Endothelial cell (in vitro differentiated cells): ENCODE measurements at regions not wholly inside any gene's neighbourhood (a gene's known extent, or its start where the extent isn't known, plus 50 kb on each side); places are given as distances from the start of the nearest gene placed in this dataset.

Experiments used
- DNase-seq: peaks from one replicate; pipeline ENCODE4 v3.0.0; 2021; ENCODE audit warnings: low spot score
- H3K27ac Mint-ChIP-seq: one replicate; pipeline ENCODE4 v1.8.0; 2021; ENCODE audit warnings: mixed read lengths, inconsistent platforms; ENCODE audit not compliant: unreplicated experiment
- H3K27me3 Mint-ChIP-seq: one replicate; pipeline ENCODE4 v1.8.0; 2021; ENCODE audit warnings: mild to moderate bottlenecking, moderate library complexity, mixed read lengths, inconsistent platforms; ENCODE audit not compliant: unreplicated experiment
- H3K36me3 Mint-ChIP-seq: one replicate; pipeline ENCODE4 v1.8.0; 2021; ENCODE audit warnings: mild to moderate bottlenecking, low read depth, mixed read lengths, inconsistent platforms; ENCODE audit not compliant: unreplicated experiment
- H3K4me1 Mint-ChIP-seq: one replicate; pipeline ENCODE4 v1.8.0; 2021; ENCODE audit warnings: mild to moderate bottlenecking, mixed read lengths, inconsistent platforms; ENCODE audit not compliant: unreplicated experiment
- H3K4me3 Mint-ChIP-seq: one replicate; pipeline ENCODE4 v1.8.0; 2021; ENCODE audit warnings: mild to moderate bottlenecking, mixed read lengths, inconsistent platforms; ENCODE audit not compliant: unreplicated experiment
- H3K9me3 Mint-ChIP-seq: one replicate; pipeline ENCODE4 v1.8.0; 2021; ENCODE audit warnings: mixed read lengths, inconsistent platforms; ENCODE audit not compliant: unreplicated experiment
- TF ChIP-seq, protein P1 (sequence below): fragments of 200-600 bp; sonication (generic); IDR thresholded peaks from one replicate; pipeline ENCODE4 v1.5.0; 2021; ENCODE audit warnings: antibody characterized with exemption; ENCODE audit not compliant: unreplicated experiment

DNA sequence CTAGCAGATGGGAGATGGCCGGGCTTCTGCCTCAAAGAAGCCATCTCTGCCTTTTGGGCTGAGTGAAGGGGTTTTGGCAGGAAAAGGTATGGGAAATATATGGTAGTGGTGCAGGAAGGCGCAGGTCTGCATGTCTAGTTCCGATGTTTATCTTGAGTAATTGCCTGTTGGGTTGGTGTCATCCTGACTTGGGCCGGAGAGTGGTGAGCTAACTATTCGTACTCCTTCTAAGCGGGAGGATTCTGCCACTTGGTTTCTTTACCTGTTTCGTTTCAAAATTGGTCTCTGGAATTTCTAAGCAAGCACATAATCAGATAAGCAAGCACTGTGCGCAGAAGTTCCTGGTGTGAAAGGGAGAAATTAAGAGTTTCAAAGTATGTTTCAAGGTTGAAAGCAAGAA, 229.6 kb downstream of the SAMD5 start:
- no peaks in the 10 kb centered on the region for H3K36me3 Mint-ChIP-seq
- H3K4me1 Mint-ChIP-seq, result no peaks in the 10 kb centered on the region
- H3K9me3 Mint-ChIP-seq, result no peaks in the 10 kb centered on the region
- TF ChIP-seq, protein P1, sequence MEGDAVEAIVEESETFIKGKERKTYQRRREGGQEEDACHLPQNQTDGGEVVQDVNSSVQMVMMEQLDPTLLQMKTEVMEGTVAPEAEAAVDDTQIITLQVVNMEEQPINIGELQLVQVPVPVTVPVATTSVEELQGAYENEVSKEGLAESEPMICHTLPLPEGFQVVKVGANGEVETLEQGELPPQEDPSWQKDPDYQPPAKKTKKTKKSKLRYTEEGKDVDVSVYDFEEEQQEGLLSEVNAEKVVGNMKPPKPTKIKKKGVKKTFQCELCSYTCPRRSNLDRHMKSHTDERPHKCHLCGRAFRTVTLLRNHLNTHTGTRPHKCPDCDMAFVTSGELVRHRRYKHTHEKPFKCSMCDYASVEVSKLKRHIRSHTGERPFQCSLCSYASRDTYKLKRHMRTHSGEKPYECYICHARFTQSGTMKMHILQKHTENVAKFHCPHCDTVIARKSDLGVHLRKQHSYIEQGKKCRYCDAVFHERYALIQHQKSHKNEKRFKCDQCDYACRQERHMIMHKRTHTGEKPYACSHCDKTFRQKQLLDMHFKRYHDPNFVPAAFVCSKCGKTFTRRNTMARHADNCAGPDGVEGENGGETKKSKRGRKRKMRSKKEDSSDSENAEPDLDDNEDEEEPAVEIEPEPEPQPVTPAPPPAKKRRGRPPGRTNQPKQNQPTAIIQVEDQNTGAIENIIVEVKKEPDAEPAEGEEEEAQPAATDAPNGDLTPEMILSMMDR, result no peak
- no peak for DNase-seq
- no peaks in the 10 kb centered on the region for H3K27me3 Mint-ChIP-seq
- H3K27ac Mint-ChIP-seq, result no peak overlapping the region
- H3K4me3 Mint-ChIP-seq, result no peak overlapping the region

GRCh38 chr6:147738516-147739162, 230.1 kb downstream of the SAMD5 start:
- no peak overlapping the region for H3K27ac Mint-ChIP-seq
- H3K4me1 Mint-ChIP-seq, result no peaks in the 10 kb centered on the region
- H3K9me3 Mint-ChIP-seq, result no peaks in the 10 kb centered on the region
- no peaks in the 10 kb centered on the region for H3K36me3 Mint-ChIP-seq
- H3K27me3 Mint-ChIP-seq, result no peaks in the 10 kb centered on the region
- no peak overlapping the region for H3K4me3 Mint-ChIP-seq
- no peak for DNase-seq
- TF ChIP-seq, protein P1, result no peak

DNA sequence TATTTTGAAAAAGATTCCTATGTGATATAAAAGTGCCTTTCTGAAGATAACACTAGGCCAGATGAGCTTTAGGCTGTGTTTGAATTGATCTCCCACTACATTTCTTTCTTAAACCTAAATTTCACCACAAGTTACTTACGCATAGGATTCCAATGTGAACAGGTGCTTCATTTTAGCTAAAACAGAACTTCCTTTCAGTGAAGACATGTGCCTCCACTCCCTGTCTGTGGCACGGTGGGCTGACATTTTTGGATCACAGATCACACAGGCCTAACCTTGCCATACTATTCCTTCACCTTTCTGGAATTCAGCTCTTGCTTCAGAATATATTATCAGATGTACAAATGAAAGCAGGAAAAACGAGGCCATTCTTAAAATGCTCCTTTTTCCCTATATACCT, 231.8 kb downstream of the SAMD5 start:
- Mint-ChIP-seq H3K4me1 (no peaks in the 10 kb centered on the region), H3K27ac (no peak overlapping the region), H3K9me3 (no peaks in the 10 kb centered on the region), H3K36me3 (no peaks in the 10 kb centered on the region), H3K4me3 (no peak overlapping the region), H3K27me3 (no peaks in the 10 kb centered on the region)
- no peak for DNase-seq
- TF ChIP-seq, protein P1, result no peak

DNA sequence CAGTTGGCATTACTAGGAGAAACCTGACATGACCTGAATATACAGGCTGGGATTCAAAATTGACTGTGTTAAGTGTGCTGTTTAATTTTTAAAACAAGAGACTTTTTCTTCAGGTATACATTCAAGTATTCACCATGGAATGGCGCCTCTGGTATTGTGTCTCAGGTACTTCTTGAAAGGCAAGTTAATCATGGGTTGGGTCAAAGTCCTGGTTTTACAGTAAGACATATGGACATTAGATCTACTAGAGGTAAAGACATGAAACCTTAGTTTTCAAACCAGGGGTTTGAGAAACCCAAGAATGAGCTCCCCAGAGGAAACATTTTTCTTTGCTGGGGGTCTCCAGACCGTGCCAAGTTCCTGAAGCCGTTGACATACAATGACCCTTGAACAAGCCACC, 232.4 kb downstream of the SAMD5 start:
- Mint-ChIP-seq H3K4me1 (no peaks in the 10 kb centered on the region), H3K36me3 (no peaks in the 10 kb centered on the region), H3K9me3 (no peaks in the 10 kb centered on the region), H3K27ac (no peak overlapping the region), H3K27me3 (no peaks in the 10 kb centered on the region), H3K4me3 (no peak overlapping the region)
- DNase-seq, result no peak
- TF ChIP-seq, protein P1, result no peak

- Mint-ChIP-seq H3K27ac (no peak overlapping the region), H3K36me3 (no peaks in the 10 kb centered on the region), H3K27me3 (no peaks in the 10 kb centered on the region), H3K4me3 (no peak overlapping the region), H3K9me3 (no peaks in the 10 kb centered on the region), H3K4me1 (peaks cover under 1% of the 10 kb centered on the region)
- no peak for DNase-seq
- TF ChIP-seq, protein P1, result no peak
Measured at GRCh38 chr6:147741389-147741788, 232.9 kb downstream of the SAMD5 start.
